Cardiac muscle cell (in vitro differentiated cells and primary cell): ENCODE measurements at regions not wholly inside any gene's neighbourhood (a gene's known extent, or its start where the extent isn't known, plus 50 kb on each side); places are given as distances from the start of the nearest gene placed in this dataset.

Experiments
- DNase-seq, 2 donors: peaks; one replicate each; pipeline versions ENCODE4 v3.0.0 to v3.0.0-alpha.2; 2010 to 2017; ENCODE audit warnings: low read depth in 1 of 2, low spot score in 1 of 2
- H3K27ac ChIP-seq: fragments of 200-600 bp; sonication (generic); 2 replicates; pipeline ENCODE4 v1.5.1; 2016
- H3K27me3 ChIP-seq: fragments of 200-600 bp; sonication (generic); 2 replicates; pipeline ENCODE4 v1.6.0; 2016; ENCODE audit warnings: control low read depth
- H3K36me3 ChIP-seq: fragments of 200-600 bp; sonication (generic); 2 replicates; pipeline ENCODE4 v1.5.1; 2016; ENCODE audit warnings: control low read depth
- H3K4me1 ChIP-seq: fragments of 200-600 bp; sonication (generic); 2 replicates; pipeline ENCODE4 v1.8.1; 2017; ENCODE audit warnings: low read depth, mild to moderate bottlenecking, mixed run types
- H3K4me3 ChIP-seq: fragments of 200-600 bp; sonication (generic); 2 replicates; pipeline ENCODE4 v1.5.1; 2016; ENCODE audit warnings: mild to moderate bottlenecking
- H3K9me3 ChIP-seq: fragments of 200-600 bp; sonication (generic); 2 replicates; pipeline ENCODE4 v1.5.1; 2017; ENCODE audit warnings: low read depth, mild to moderate bottlenecking, control low read depth
- CTCF ChIP-seq: IDR thresholded peaks from 2 replicates; pipeline ENCODE4 v1.5.1; 2012; ENCODE audit warnings: low read depth, mild to moderate bottlenecking, low read length

GRCh38 chr2:238548902-238549462 lies 122.3 kb downstream of the ASB1 start:
- no peak for TF ChIP-seq CTCF
- Histone ChIP-seq H3K36me3 (no peaks in the 10 kb centered on the region), H3K27me3 (no peaks in the 10 kb centered on the region), H3K9me3 (no peaks in the 10 kb centered on the region), H3K4me1 (no peaks in the 10 kb centered on the region), H3K27ac (no peak overlapping the region), H3K4me3 (no peak overlapping the region)
- no peak for DNase-seq

- no peak for TF ChIP-seq CTCF
- no peaks in the 10 kb centered on the region for H3K4me1 ChIP-seq
These were observed 123.1 kb downstream of the ASB1 start for GRCh38 chr2:238549866-238550265.

GRCh38 chr2:238551091-238551490 lies 124.4 kb downstream of the ASB1 start:
- DNase-seq, result no peak
- TF ChIP-seq CTCF, result no peak
- no peak overlapping the region for H3K27ac ChIP-seq

More at GRCh38 chr2:238549866-238550265, 123.1 kb downstream of the ASB1 start:
- no peak for DNase-seq
- Histone ChIP-seq H3K27me3 (no peaks in the 10 kb centered on the region), H3K4me3 (no peak overlapping the region), H3K27ac (no peak overlapping the region), H3K9me3 (no peaks in the 10 kb centered on the region), H3K36me3 (no peaks in the 10 kb centered on the region)

GRCh38 chr2:238552226-238552625 lies 125.5 kb downstream of the ASB1 start:
- no peaks in the 10 kb centered on the region for H3K36me3 ChIP-seq
- no peaks in the 10 kb centered on the region for H3K9me3 ChIP-seq
- H3K27me3 ChIP-seq, result no peaks in the 10 kb centered on the region
- DNase-seq, result no peak
- H3K4me3 ChIP-seq, result no peak overlapping the region
- H3K27ac ChIP-seq, result no peak overlapping the region
- H3K4me1 ChIP-seq, result no peaks in the 10 kb centered on the region
- TF ChIP-seq CTCF, result no peak

More at GRCh38 chr2:238551091-238551490, 124.4 kb downstream of the ASB1 start:
- Histone ChIP-seq H3K4me1 (no peaks in the 10 kb centered on the region), H3K4me3 (no peak overlapping the region), H3K36me3 (no peaks in the 10 kb centered on the region), H3K27me3 (no peaks in the 10 kb centered on the region), H3K9me3 (no peaks in the 10 kb centered on the region)

- Histone ChIP-seq H3K9me3 (no peaks in the 10 kb centered on the region), H3K27me3 (no peaks in the 10 kb centered on the region), H3K36me3 (no peaks in the 10 kb centered on the region), H3K4me3 (no peak overlapping the region), H3K4me1 (no peaks in the 10 kb centered on the region), H3K27ac (no peak overlapping the region)
- TF ChIP-seq CTCF, result no peak
- DNase-seq, result no peak
These were observed 126.4 kb downstream of the ASB1 start for GRCh38 chr2:238553159-238553558.
